Cardiac muscle cell (in vitro differentiated cells and primary cell): ENCODE measurements at regions not wholly inside any gene's neighbourhood (a gene's known extent, or its start where the extent isn't known, plus 50 kb on each side); places are given as distances from the start of the nearest gene placed in this dataset.
A peak's percentile ranks its signal among the peaks of the same experiment; 100 is the strongest.

Experiments
- DNase-seq, 2 donors: peaks; one replicate each; pipeline versions ENCODE4 v3.0.0 to v3.0.0-alpha.2; 2010 to 2017; ENCODE audit warnings: low read depth in 1 of 2, low spot score in 1 of 2
- H3K27ac ChIP-seq: fragments of 200-600 bp; sonication (generic); 2 replicates; pipeline ENCODE4 v1.5.1; 2016
- H3K27me3 ChIP-seq: fragments of 200-600 bp; sonication (generic); 2 replicates; pipeline ENCODE4 v1.6.0; 2016; ENCODE audit warnings: control low read depth
- H3K36me3 ChIP-seq: fragments of 200-600 bp; sonication (generic); 2 replicates; pipeline ENCODE4 v1.5.1; 2016; ENCODE audit warnings: control low read depth
- H3K4me1 ChIP-seq: fragments of 200-600 bp; sonication (generic); 2 replicates; pipeline ENCODE4 v1.8.1; 2017; ENCODE audit warnings: low read depth, mild to moderate bottlenecking, mixed run types
- H3K4me3 ChIP-seq: fragments of 200-600 bp; sonication (generic); 2 replicates; pipeline ENCODE4 v1.5.1; 2016; ENCODE audit warnings: mild to moderate bottlenecking
- H3K9me3 ChIP-seq: fragments of 200-600 bp; sonication (generic); 2 replicates; pipeline ENCODE4 v1.5.1; 2017; ENCODE audit warnings: low read depth, mild to moderate bottlenecking, control low read depth
- CTCF ChIP-seq: IDR thresholded peaks from 2 replicates; pipeline ENCODE4 v1.5.1; 2012; ENCODE audit warnings: low read depth, mild to moderate bottlenecking, low read length

GRCh38 chr15:101124731-101125451 lies 127.0 kb downstream of the CHSY1 start:
- Histone ChIP-seq H3K27ac (no peak overlapping the region), H3K36me3 (no peaks in the 10 kb centered on the region), H3K27me3 (no peaks in the 10 kb centered on the region), H3K4me1 (peaks cover 27% of the 10 kb centered on the region), H3K9me3 (no peaks in the 10 kb centered on the region), H3K4me3 (no peak overlapping the region)
- DNase-seq, result peak in 1 of 2 donors; percentile 87
- no peak for TF ChIP-seq CTCF

- Histone ChIP-seq H3K27me3 (no peaks in the 10 kb centered on the region), H3K4me1 (peaks cover 27% of the 10 kb centered on the region), H3K9me3 (no peaks in the 10 kb centered on the region), H3K36me3 (no peaks in the 10 kb centered on the region), H3K27ac (no peak overlapping the region), H3K4me3 (no peak overlapping the region)
- TF ChIP-seq CTCF, result no peak
- peak in 1 of 2 donors; percentile 80 for DNase-seq
These were observed 128.5 kb downstream of the CHSY1 start for GRCh38 chr15:101123222-101123910.

GRCh38 chr15:101122806-101123205 lies 129.0 kb downstream of the CHSY1 start:
- no peaks in the 10 kb centered on the region for H3K27me3 ChIP-seq
- no peaks in the 10 kb centered on the region for H3K36me3 ChIP-seq
- no peak for TF ChIP-seq CTCF
- H3K4me3 ChIP-seq, result no peak overlapping the region
- H3K27ac ChIP-seq, result no peak overlapping the region
- peaks cover 27% of the 10 kb centered on the region for H3K4me1 ChIP-seq
- no peak for DNase-seq
- H3K9me3 ChIP-seq, result no peaks in the 10 kb centered on the region

GRCh38 chr15:101122266-101122665 lies 129.6 kb downstream of the CHSY1 start:
- Histone ChIP-seq H3K27me3 (no peaks in the 10 kb centered on the region), H3K36me3 (no peaks in the 10 kb centered on the region), H3K4me3 (no peak overlapping the region), H3K9me3 (no peaks in the 10 kb centered on the region), H3K27ac (no peak overlapping the region), H3K4me1 (peaks cover 22% of the 10 kb centered on the region)
- no peak for TF ChIP-seq CTCF
- DNase-seq, result no peak

- Histone ChIP-seq H3K27ac (peak overlapping the region; percentile 27), H3K27me3 (no peaks in the 10 kb centered on the region), H3K4me1 (peaks cover 20% of the 10 kb centered on the region), H3K4me3 (no peak overlapping the region), H3K9me3 (no peaks in the 10 kb centered on the region), H3K36me3 (no peaks in the 10 kb centered on the region)
- peak; percentile 73 to 75 for DNase-seq
- TF ChIP-seq CTCF, result peak; percentile 46
These were observed 130.2 kb downstream of the CHSY1 start for GRCh38 chr15:101121511-101122090.
